HFFc6 (cell line): ENCODE measurements at regions not wholly inside any gene's neighbourhood (a gene's known extent, or its start where the extent isn't known, plus 50 kb on each side); places are given as distances from the start of the nearest gene placed in this dataset.
"Not testable (repeated sequence)": the region's sequence is repeated elsewhere in the genome, so short reads cannot be mapped to it uniquely, and the experiment has no call there.

ENCODE experiments used
- DNase-seq: peaks from one replicate; pipeline ENCODE4 v3.0.0-alpha.2; 2018
- H3K27ac Mint-ChIP-seq: 2 replicates; pipeline ENCODE4 v1.8.0; 2020; ENCODE audit warnings: mild to moderate bottlenecking, mixed read lengths
- H3K27me3 Mint-ChIP-seq: 2 replicates; pipeline ENCODE4 v1.8.0; 2021; ENCODE audit warnings: mild to moderate bottlenecking, moderate library complexity, mixed read lengths; ENCODE audit not compliant: insufficient read depth
- H3K36me3 Mint-ChIP-seq: 2 replicates; pipeline ENCODE4 v1.8.0; 2021; ENCODE audit warnings: low read depth, mixed read lengths
- H3K4me1 Mint-ChIP-seq: 2 replicates; pipeline ENCODE4 v1.8.0; 2020; ENCODE audit warnings: low read depth, mixed read lengths
- H3K4me3 Mint-ChIP-seq: 2 replicates; pipeline ENCODE4 v1.8.0; 2020; ENCODE audit warnings: mild to moderate bottlenecking, moderate library complexity, mixed read lengths
- H3K9me3 Mint-ChIP-seq: 2 replicates; pipeline ENCODE4 v1.8.0; 2020; ENCODE audit warnings: mild to moderate bottlenecking, mixed read lengths
- TF ChIP-seq, protein P1 (sequence below): fragments of 200-600 bp; sonication (generic); IDR thresholded peaks from 2 replicates; pipeline ENCODE4 v1.5.0; 2021; ENCODE audit warnings: antibody characterized with exemption, mild to moderate bottlenecking

DNA sequence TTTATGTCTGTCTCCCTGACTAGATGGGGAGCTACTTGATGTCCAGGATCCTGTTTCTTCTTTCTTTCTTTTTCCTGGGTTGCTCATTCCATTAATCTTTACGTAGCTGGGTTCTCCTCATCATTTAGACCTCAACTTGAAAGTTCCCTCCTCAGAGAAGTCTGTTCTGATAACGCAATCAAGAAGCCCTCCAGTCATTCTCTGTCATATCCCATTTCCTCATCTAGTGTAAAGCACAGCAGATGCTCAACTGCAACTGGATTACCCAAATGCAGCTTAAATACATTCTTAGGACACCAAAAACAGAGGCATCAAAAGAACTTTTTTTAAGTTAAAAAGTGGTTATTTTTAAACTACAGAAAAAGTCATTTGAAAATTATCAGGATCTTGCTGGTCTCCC lies 51.7 kb upstream of the ST3GAL6 start:
- TF ChIP-seq, protein P1, sequence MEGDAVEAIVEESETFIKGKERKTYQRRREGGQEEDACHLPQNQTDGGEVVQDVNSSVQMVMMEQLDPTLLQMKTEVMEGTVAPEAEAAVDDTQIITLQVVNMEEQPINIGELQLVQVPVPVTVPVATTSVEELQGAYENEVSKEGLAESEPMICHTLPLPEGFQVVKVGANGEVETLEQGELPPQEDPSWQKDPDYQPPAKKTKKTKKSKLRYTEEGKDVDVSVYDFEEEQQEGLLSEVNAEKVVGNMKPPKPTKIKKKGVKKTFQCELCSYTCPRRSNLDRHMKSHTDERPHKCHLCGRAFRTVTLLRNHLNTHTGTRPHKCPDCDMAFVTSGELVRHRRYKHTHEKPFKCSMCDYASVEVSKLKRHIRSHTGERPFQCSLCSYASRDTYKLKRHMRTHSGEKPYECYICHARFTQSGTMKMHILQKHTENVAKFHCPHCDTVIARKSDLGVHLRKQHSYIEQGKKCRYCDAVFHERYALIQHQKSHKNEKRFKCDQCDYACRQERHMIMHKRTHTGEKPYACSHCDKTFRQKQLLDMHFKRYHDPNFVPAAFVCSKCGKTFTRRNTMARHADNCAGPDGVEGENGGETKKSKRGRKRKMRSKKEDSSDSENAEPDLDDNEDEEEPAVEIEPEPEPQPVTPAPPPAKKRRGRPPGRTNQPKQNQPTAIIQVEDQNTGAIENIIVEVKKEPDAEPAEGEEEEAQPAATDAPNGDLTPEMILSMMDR = no peak
- peaks cover 53% of the 10 kb centered on the region for H3K27me3 Mint-ChIP-seq
- H3K36me3 Mint-ChIP-seq = no peaks in the 10 kb centered on the region
- H3K9me3 Mint-ChIP-seq = no peaks in the 10 kb centered on the region
- no peak for DNase-seq
- H3K4me3 Mint-ChIP-seq = no peak overlapping the region
- H3K4me1 Mint-ChIP-seq = no peaks in the 10 kb centered on the region
- no peak overlapping the region for H3K27ac Mint-ChIP-seq

DNA sequence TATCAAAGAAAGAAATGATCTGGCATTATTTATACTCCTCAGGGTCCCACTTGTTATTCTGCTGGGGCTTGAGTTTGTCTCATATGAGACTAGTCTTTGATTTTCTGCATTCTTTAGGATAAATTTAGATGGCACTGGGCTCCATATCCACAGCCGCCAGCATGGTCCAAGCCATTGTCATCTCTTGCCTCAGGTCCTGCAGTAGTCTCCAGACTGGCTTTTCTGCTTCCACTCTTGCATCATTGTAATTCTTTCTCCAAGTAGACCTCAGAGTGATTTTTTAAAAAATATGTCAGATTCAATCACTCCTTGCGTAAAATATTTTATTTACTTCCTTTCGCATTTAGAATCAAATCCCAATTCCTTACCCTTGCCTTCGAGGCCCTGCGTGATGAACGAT lies 50.4 kb upstream of the ST3GAL6 start:
- H3K27ac Mint-ChIP-seq = no peak overlapping the region
- no peaks in the 10 kb centered on the region for H3K36me3 Mint-ChIP-seq
- DNase-seq = no peak
- H3K9me3 Mint-ChIP-seq = no peaks in the 10 kb centered on the region
- H3K27me3 Mint-ChIP-seq = peaks cover 49% of the 10 kb centered on the region
- H3K4me3 Mint-ChIP-seq = no peak overlapping the region
- TF ChIP-seq, protein P1 = no peak
- H3K4me1 Mint-ChIP-seq = no peaks in the 10 kb centered on the region

DNA sequence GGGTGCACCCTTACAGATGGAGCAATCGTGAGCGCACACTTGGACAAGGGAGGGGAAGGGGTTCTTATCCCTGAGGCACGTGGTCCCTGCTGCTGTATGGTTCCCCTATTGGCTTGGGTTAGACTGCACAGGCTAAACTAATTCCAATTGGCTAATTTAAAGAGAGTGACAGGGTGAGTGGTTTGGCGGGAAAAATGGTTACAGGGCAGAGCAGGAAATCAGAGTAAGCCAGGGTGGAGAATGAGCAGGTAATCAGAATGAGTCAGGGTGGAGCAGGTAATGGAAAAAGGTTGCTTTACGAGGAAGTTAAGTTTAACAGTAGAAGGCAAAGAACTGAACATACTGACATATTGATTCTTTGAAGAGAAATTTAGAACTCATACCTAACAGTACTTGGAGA lies 49.8 kb upstream of the ST3GAL6 start:
- not testable (repeated sequence) for DNase-seq, H3K9me3 Mint-ChIP-seq, H3K36me3 Mint-ChIP-seq, H3K4me3 Mint-ChIP-seq, H3K27ac Mint-ChIP-seq, H3K4me1 Mint-ChIP-seq
- H3K27me3 Mint-ChIP-seq = peaks cover 46% of the 10 kb centered on the region
